NB4 (cell line): ENCODE measurements at regions not wholly inside any gene's neighbourhood (a gene's known extent, or its start where the extent isn't known, plus 50 kb on each side); places are given as distances from the start of the nearest gene placed in this dataset.

Source experiments
- CTCF ChIP-seq: IDR thresholded peaks from one replicate; pipeline ENCODE4 v1.5.1; 2012; ENCODE audit warnings: low read depth, low read length
- MAX ChIP-seq: IDR thresholded peaks from 2 replicates; pipeline ENCODE4 v1.6.1; 2011; ENCODE audit warnings: low read depth, low read length
- POLR2A ChIP-seq: IDR thresholded peaks from 2 replicates; pipeline ENCODE4 v1.6.1; 2011; ENCODE audit warnings: mild to moderate bottlenecking; ENCODE audit not compliant: insufficient read length; ENCODE audit errors: extremely low read depth

GRCh38 chr9:7236186-7236585 is 478.4 kb downstream of the KDM4C start:
- TF ChIP-seq CTCF (no peak), POLR2A (no peak), MAX (no peak)
